Panc1 (cell line): ENCODE measurements at regions not wholly inside any gene's neighbourhood (a gene's known extent, or its start where the extent isn't known, plus 50 kb on each side); places are given as distances from the start of the nearest gene placed in this dataset.

Source experiments
- ATAC-seq: fragments of 200-7000 bp; cut with Tn5 transposase; 2 replicates; pipeline ENCODE4 v1.9.1; 2020; ENCODE audit warnings: mild to moderate bottlenecking, moderate library complexity
- BruUV-seq: library from RNA; stranded (reverse); fragments of 400-500 nt; replicated peaks from 2 replicates; lab custom pipeline; 2021; lab: Mats Ljungman, UMichigan
- CTCF ChIA-PET: fragments of 300-600 bp; sonication (Branson Sonifier 250); formaldehyde crosslinking; loops from one replicate; lab custom pipeline; 2022; ENCODE audit warnings: antibody characterized with exemption; lab: Charles Lee
- POLR2A ChIA-PET: fragments of 300-600 bp; sonication (Branson Sonifier 250); formaldehyde crosslinking; loops from one replicate; lab custom pipeline; 2022; ENCODE audit warnings: antibody characterized with exemption; lab: Charles Lee
- DNase-seq: peaks from one replicate; pipeline ENCODE4 v3.0.0-alpha.2; 2010; ENCODE audit warnings: low read depth, low spot score
- H3K27ac ChIP-seq: 2 replicates; pipeline ENCODE4 v1.5.1; 2011; ENCODE audit warnings: mild to moderate bottlenecking, low read length, inconsistent platforms
- H3K27me3 ChIP-seq: fragments of 200-500 bp; sonication (Bioruptor generic); 2 replicates; pipeline ENCODE4 v1.6.0; 2014; ENCODE audit warnings: low read length, inconsistent platforms; ENCODE audit not compliant: control insufficient read depth, insufficient read depth
- H3K36me3 ChIP-seq: fragments of 200-500 bp; sonication (Bioruptor generic); 2 replicates; pipeline ENCODE4 v1.5.1; 2014; ENCODE audit warnings: inconsistent platforms, mild to moderate bottlenecking, low read length, moderate library complexity; ENCODE audit not compliant: control insufficient read depth, insufficient read depth
- H3K4me1 ChIP-seq: 2 replicates; pipeline ENCODE4 v1.5.1; 2011; ENCODE audit warnings: inconsistent platforms, mild to moderate bottlenecking, low read length, moderate library complexity; ENCODE audit not compliant: control insufficient read depth, insufficient read depth
- H3K4me3 ChIP-seq, 2 experiments: 2 replicates each; pipeline ENCODE4 v1.5.1; 2011 to 2012; ENCODE audit warnings: low read depth in 2 of 2, low read length in 2 of 2, mild to moderate bottlenecking in 2 of 2, inconsistent platforms in 1 of 2, moderate library complexity in 1 of 2
- H3K9me3 ChIP-seq: fragments of 200-500 bp; sonication (Bioruptor generic); 2 replicates; pipeline ENCODE4 v1.5.1; 2014; ENCODE audit warnings: low read depth, mild to moderate bottlenecking, inconsistent platforms, low read length, moderate library complexity; ENCODE audit not compliant: control insufficient read depth, insufficient read depth
- CTCF ChIP-seq: fragments of 450-650 bp; IDR thresholded peaks from 2 replicates; pipeline ENCODE4 v1.5.1; 2017; ENCODE audit warnings: mild to moderate bottlenecking
- POLR2AphosphoS5 ChIP-seq: IDR thresholded peaks from 2 replicates; pipeline ENCODE4 v1.6.1; 2012; ENCODE audit warnings: mild to moderate bottlenecking, low read depth, low read length, moderate library complexity
- REST ChIP-seq, 2 experiments: IDR thresholded peaks; 2 replicates each; pipeline ENCODE4 v1.6.1; 2011 to 2012; ENCODE audit warnings: low read depth in 2 of 2, control low read depth in 1 of 2, low read length in 1 of 2, mild to moderate bottlenecking in 1 of 2, moderate library complexity in 1 of 2; ENCODE audit not compliant: insufficient read depth in 1 of 2
- SIN3A ChIP-seq: IDR thresholded peaks from 2 replicates; pipeline ENCODE4 v1.6.1; 2012; ENCODE audit warnings: low read depth, mild to moderate bottlenecking, low read length, moderate library complexity, borderline replicate concordance; ENCODE audit not compliant: insufficient read depth
- TCF7L2 ChIP-seq: IDR thresholded peaks from 2 replicates; pipeline ENCODE4 v1.6.1; 2011; ENCODE audit warnings: mild to moderate bottlenecking, low read depth, low read length, inconsistent platforms
- in situ Hi-C: cut with HindIII; loops from 2 replicates; pipeline ENCODE4 v1.10.0; 2016; ENCODE audit warnings: low sequenced_read_pairs, low pct_unique_long_range_greater_than_20kb
- intact Hi-C: fragments of 100-400 bp; cut with micrococcal nuclease; formaldehyde crosslinking; loops from one replicate; pipeline ENCODE4 v1.10.0; 2022; ENCODE audit not compliant: unreplicated experiment

DNA sequence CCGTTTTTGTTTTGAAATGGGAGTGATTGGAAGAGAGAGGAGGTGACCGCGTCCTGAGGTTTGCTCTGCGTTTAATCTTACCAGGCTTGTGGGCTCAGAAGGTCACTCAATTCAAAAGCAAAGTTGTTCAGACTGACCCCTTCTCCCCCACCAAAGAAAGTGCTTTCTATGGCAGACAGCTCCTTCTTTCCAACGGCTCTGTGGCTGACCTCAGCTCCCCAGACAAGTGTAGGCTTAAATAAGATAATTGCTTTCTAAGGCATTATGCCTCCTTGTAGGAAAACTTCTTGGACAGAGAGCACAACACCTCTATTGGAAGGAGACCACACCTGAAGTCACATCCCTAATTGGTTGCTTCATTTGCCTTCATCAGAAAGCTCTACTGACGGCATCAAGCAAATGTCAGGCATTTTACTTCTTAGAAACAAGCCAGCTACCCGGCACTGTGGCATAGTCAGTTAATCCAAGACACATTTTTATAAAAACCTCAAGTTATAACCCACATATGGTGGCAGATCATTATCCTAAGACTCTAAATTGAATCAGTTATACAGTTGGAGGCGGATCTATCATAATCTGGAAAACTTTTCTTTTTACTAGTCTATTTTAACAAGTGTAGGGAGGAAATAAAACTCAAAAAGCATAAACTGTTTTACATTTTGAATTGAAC, 94.9 kb downstream of the TMEM174 start:
- Histone ChIP-seq H3K4me3 (no peak overlapping the region), H3K27ac (no peak overlapping the region), H3K4me1 (no peaks in the 10 kb centered on the region), H3K9me3 (no peaks in the 10 kb centered on the region), H3K27me3 (no peaks in the 10 kb centered on the region), H3K36me3 (no peaks in the 10 kb centered on the region)
- BruUV-seq: no TSS peak
- ChIA-PET POLR2A (no interaction called here), CTCF (no interaction called here)
- TF ChIP-seq REST (IDR thresholded peaks at IDR 0.05; ENCODE audit: insufficient read depth in 1 of 2, low read depth in 2 of 2, low read length in 1 of 2) (no peak), SIN3A (no peak)
- in situ Hi-C loops (no loop called here), intact Hi-C loops (no loop called here)
- ATAC-seq (no peak), DNase-seq (no peak)

- no TSS peak for BruUV-seq
- POLR2A ChIA-PET: no interaction called here
- no peaks in the 10 kb centered on the region for H3K4me1 ChIP-seq
- no peaks in the 10 kb centered on the region for H3K36me3 ChIP-seq
- ATAC-seq (no peak), DNase-seq (no peak)
- no peak overlapping the region for H3K4me3 ChIP-seq
- H3K27me3 ChIP-seq: no peaks in the 10 kb centered on the region
- intact Hi-C loops: no loop called here
- in situ Hi-C loops: no loop called here
- H3K27ac ChIP-seq: no peak overlapping the region
- no peaks in the 10 kb centered on the region for H3K9me3 ChIP-seq
- TF ChIP-seq SIN3A (no peak), TCF7L2 (no peak), POLR2AphosphoS5 (no peak), REST (IDR thresholded peaks at IDR 0.05; ENCODE audit: insufficient read depth in 1 of 2, low read depth in 2 of 2, low read length in 1 of 2) (no peak), CTCF (no peak)
- CTCF ChIA-PET: no interaction called here
These were observed 94.2 kb downstream of the TMEM174 start for GRCh38 chr5:73266925-73267765.
